ENCODE measurements at regions not wholly inside any gene's neighbourhood (a gene's known extent, or its start where the extent isn't known, plus 50 kb on each side); places are given as distances from the start of the nearest gene placed in this dataset.

DNA sequence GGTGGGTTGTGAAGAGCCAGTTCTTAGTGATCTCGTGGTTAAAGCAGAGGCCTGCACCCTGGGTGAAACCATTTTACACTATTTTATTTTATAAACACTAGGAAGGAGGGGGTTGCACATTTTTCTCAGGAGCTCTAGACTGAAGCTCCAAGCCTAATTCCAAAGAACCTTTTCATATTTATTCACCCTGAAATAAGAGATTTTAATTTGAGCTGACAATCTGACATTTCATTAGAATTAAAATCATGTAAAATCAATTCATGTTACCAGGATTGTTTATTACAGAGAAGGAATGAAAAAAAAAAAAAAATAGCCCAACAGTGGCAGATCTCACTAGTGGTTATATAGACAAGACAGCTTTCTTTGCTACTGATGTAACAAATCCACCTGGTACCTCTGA is 222.5 kb upstream of the SOX4 start:
- no peak for TF ChIP-seq CTCF (IDR thresholded peaks at IDR 0.05)
- TF ChIP-seq POLR2A (IDR thresholded peaks at IDR 0.05), result no peak

Data from adrenal gland (tissue), 5 donors.